Type B pancreatic cell (in vitro differentiated cells): ENCODE measurements at regions not wholly inside any gene's neighbourhood (a gene's known extent, or its start where the extent isn't known, plus 50 kb on each side); places are given as distances from the start of the nearest gene placed in this dataset.

Experiments
- DNase-seq: peaks from one replicate; pipeline ENCODE4 v3.0.0; 2021; ENCODE audit warnings: mixed read lengths; ENCODE audit not compliant: unreplicated experiment; ENCODE audit errors: extremely low spot score
- H3K27ac Mint-ChIP-seq: 2 replicates; pipeline ENCODE4 v1.8.0; 2021; ENCODE audit warnings: mild to moderate bottlenecking, mixed read lengths
- H3K27me3 Mint-ChIP-seq: 2 replicates; pipeline ENCODE4 v1.8.0; 2021; ENCODE audit warnings: mixed read lengths
- H3K36me3 Mint-ChIP-seq: 2 replicates; pipeline ENCODE4 v1.8.0; 2021; ENCODE audit warnings: mixed read lengths
- H3K4me1 Mint-ChIP-seq: one replicate; pipeline ENCODE4 v1.8.0; 2021; ENCODE audit warnings: mixed read lengths; ENCODE audit not compliant: unreplicated experiment
- H3K4me3 Mint-ChIP-seq: 2 replicates; pipeline ENCODE4 v1.8.0; 2021; ENCODE audit warnings: mild to moderate bottlenecking, mixed read lengths
- H3K9me3 Mint-ChIP-seq: 2 replicates; pipeline ENCODE4 v1.8.0; 2021; ENCODE audit warnings: mixed read lengths
- CTCF ChIP-seq: fragments of 200-600 bp; sonication (generic); conservative IDR thresholded peaks from 2 replicates; pipeline ENCODE4 v1.5.0; 2021; ENCODE audit warnings: antibody characterized with exemption, mild to moderate bottlenecking

- no peaks in the 10 kb centered on the region for H3K4me1 Mint-ChIP-seq
- no peaks in the 10 kb centered on the region for H3K9me3 Mint-ChIP-seq
- H3K4me3 Mint-ChIP-seq, result no peak overlapping the region
- no peak for TF ChIP-seq CTCF
- H3K27ac Mint-ChIP-seq, result no peak overlapping the region
- H3K36me3 Mint-ChIP-seq, result no peaks in the 10 kb centered on the region
- H3K27me3 Mint-ChIP-seq, result peaks cover 8% of the 10 kb centered on the region
- DNase-seq, result no peak
Observed at GRCh38 chr1:118649369-118650106, 338.6 kb downstream of the TBX15 start.

GRCh38 chr1:118636004-118636403 is 352.1 kb downstream of the TBX15 start:
- DNase-seq, result no peak
- no peaks in the 10 kb centered on the region for H3K36me3 Mint-ChIP-seq
- peaks cover 4% of the 10 kb centered on the region for H3K27me3 Mint-ChIP-seq
- H3K9me3 Mint-ChIP-seq, result no peaks in the 10 kb centered on the region
- no peak overlapping the region for H3K4me3 Mint-ChIP-seq
- no peak for TF ChIP-seq CTCF
- no peaks in the 10 kb centered on the region for H3K4me1 Mint-ChIP-seq
- H3K27ac Mint-ChIP-seq, result no peak overlapping the region

GRCh38 chr1:118627435-118627834 is 360.7 kb downstream of the TBX15 start:
- Mint-ChIP-seq H3K4me3 (no peak overlapping the region), H3K9me3 (no peaks in the 10 kb centered on the region), H3K4me1 (no peaks in the 10 kb centered on the region), H3K27me3 (peaks cover 4% of the 10 kb centered on the region), H3K36me3 (no peaks in the 10 kb centered on the region), H3K27ac (no peak overlapping the region)
- no peak for TF ChIP-seq CTCF
- no peak for DNase-seq

GRCh38 chr1:118621839-118622238 is 366.3 kb downstream of the TBX15 start:
- Mint-ChIP-seq H3K27ac (no peak overlapping the region), H3K27me3 (no peaks in the 10 kb centered on the region), H3K36me3 (no peaks in the 10 kb centered on the region), H3K4me3 (no peak overlapping the region), H3K4me1 (no peaks in the 10 kb centered on the region), H3K9me3 (no peaks in the 10 kb centered on the region)
- no peak for TF ChIP-seq CTCF
- DNase-seq, result no peak

GRCh38 chr1:118618618-118619340 is 369.4 kb downstream of the TBX15 start:
- Mint-ChIP-seq H3K27me3 (no peaks in the 10 kb centered on the region), H3K36me3 (no peaks in the 10 kb centered on the region), H3K4me1 (no peaks in the 10 kb centered on the region), H3K27ac (no peak overlapping the region), H3K4me3 (no peak overlapping the region), H3K9me3 (no peaks in the 10 kb centered on the region)
- DNase-seq, result no peak
- TF ChIP-seq CTCF, result no peak
